B cell (primary cell): ENCODE measurements at regions not wholly inside any gene's neighbourhood (a gene's known extent, or its start where the extent isn't known, plus 50 kb on each side); places are given as distances from the start of the nearest gene placed in this dataset.

ENCODE experiments used
- ATAC-seq: fragments of 200-7000 bp; cut with Tn5 transposase; one replicate; pipeline ENCODE4 v1.10.0; 2021; ENCODE audit warnings: low read depth, mild to moderate bottlenecking, moderate number of reproducible peaks, moderate library complexity
- CTCF ChIA-PET: fragments of 350-600 bp; sonication (Branson Sonifier 250); formaldehyde crosslinking; loops from one replicate; lab custom pipeline; 2021; ENCODE audit warnings: antibody characterized with exemption, inconsistent platforms; lab: Charles Lee
- POLR2A ChIA-PET: fragments of 350-600 bp; sonication (Branson Sonifier 250); formaldehyde crosslinking; loops from one replicate; lab custom pipeline; 2021; ENCODE audit warnings: antibody characterized with exemption; lab: Charles Lee
- DNase-seq: peaks from one replicate; pipeline ENCODE4 v3.0.0; 2013
- H2AFZ ChIP-seq: 2 replicates; pipeline ENCODE4 v1.6.1; 2012; ENCODE audit warnings: mild to moderate bottlenecking, low read depth, low read length; ENCODE audit not compliant: insufficient read depth, poor library complexity, severe bottlenecking
- H3K27ac ChIP-seq, 2 donors: 1 replicate in 1 of 2; 2 replicates in 1 of 2; pipeline ENCODE4 v1.5.1; 2012 to 2013; ENCODE audit warnings: low read length in 2 of 2, mild to moderate bottlenecking in 2 of 2, moderate library complexity in 1 of 2
- H3K27me3 ChIP-seq, 4 experiments: fragments of 200-600 bp in 1 of 4; sonication (generic) in 1 of 4; replicated peaks in 1 of 4; 1 replicate in 2 of 4; 2 replicates in 2 of 4; pipeline versions ENCODE4 v1.6.1 to v1.7.0; 2013 to 2016; ENCODE audit warnings: low read length in 3 of 4, mild to moderate bottlenecking in 2 of 4, mixed read lengths in 1 of 4, moderate library complexity in 1 of 4; ENCODE audit not compliant: insufficient read depth in 4 of 4, control insufficient read depth in 3 of 4; ENCODE audit errors: control extremely low read depth in 1 of 4
- H3K36me3 ChIP-seq, 2 experiments: replicated peaks in 1 of 2; 1 replicate in 1 of 2; 2 replicates in 1 of 2; pipeline versions ENCODE4 v1.6.1 to v1.7.1; 2013; ENCODE audit warnings: low read length in 1 of 2; ENCODE audit not compliant: insufficient read depth in 2 of 2, control insufficient read depth in 1 of 2; ENCODE audit errors: control extremely low read depth in 1 of 2, extremely low read depth in 1 of 2
- H3K4me1 ChIP-seq, 2 donors: fragments of 200-600 bp in 1 of 2; sonication (generic) in 1 of 2; 1 replicate in 1 of 2; 2 replicates in 1 of 2; pipeline versions ENCODE4 v1.5.1 to v1.6.1; 2013 to 2017; ENCODE audit warnings: low read length in 2 of 2; ENCODE audit not compliant: control insufficient read depth in 2 of 2, insufficient read depth in 2 of 2
- H3K4me2 ChIP-seq: replicated peaks from 2 replicates; pipeline ENCODE3; 2012; ENCODE audit warnings: mild to moderate bottlenecking, low read depth, low read length; ENCODE audit not compliant: poor library complexity, severe bottlenecking
- H3K4me3 ChIP-seq, 5 experiments: fragments of 200-600 bp in 1 of 5; sonication (generic) in 1 of 5; 1 replicate in 3 of 5; 2 replicates in 2 of 5; pipeline versions ENCODE4 v1.5.1 to v1.7.0; 2011 to 2016; ENCODE audit warnings: low read length in 4 of 5, mild to moderate bottlenecking in 4 of 5, low read depth in 2 of 5, control low read depth in 1 of 5, moderate library complexity in 1 of 5; ENCODE audit not compliant: insufficient read depth in 1 of 5; ENCODE audit errors: control extremely low read depth in 1 of 5, extremely low read depth in 1 of 5
- H3K79me2 ChIP-seq: fragments of 200-600 bp; sonication (generic); one replicate; pipeline ENCODE4 v1.6.0; 2016; ENCODE audit warnings: low read length; ENCODE audit not compliant: control insufficient read depth, insufficient read depth
- H3K9ac ChIP-seq: fragments of 200-600 bp; sonication (generic); 2 replicates; pipeline ENCODE4 v1.6.1; 2017; ENCODE audit warnings: mild to moderate bottlenecking, low read length, moderate library complexity
- H3K9me3 ChIP-seq, 3 donors: one replicate each; pipeline versions ENCODE4 v1.6.1 to v1.7.1; 2013; ENCODE audit warnings: low read length in 2 of 3; ENCODE audit not compliant: control insufficient read depth in 2 of 3, insufficient read depth in 1 of 3; ENCODE audit errors: control extremely low read depth in 1 of 3
- H4K20me1 ChIP-seq: 2 replicates; pipeline ENCODE4 v1.6.0; 2012; ENCODE audit warnings: mild to moderate bottlenecking, low read length; ENCODE audit not compliant: insufficient read depth, control insufficient read depth, poor library complexity, severe bottlenecking
- H3K27ac Mint-ChIP-seq: one replicate; pipeline ENCODE4 v1.8.0; 2021; ENCODE audit warnings: mixed read lengths
- H3K27me3 Mint-ChIP-seq: one replicate; pipeline ENCODE4 v1.8.0; 2021; ENCODE audit warnings: mixed read lengths
- H3K4me1 Mint-ChIP-seq: one replicate; pipeline ENCODE4 v1.8.0; 2021; ENCODE audit warnings: mixed read lengths
- H3K4me3 Mint-ChIP-seq: one replicate; pipeline ENCODE4 v1.8.0; 2021; ENCODE audit warnings: mixed read lengths
- H3K9me3 Mint-ChIP-seq: one replicate; pipeline ENCODE4 v1.8.0; 2022; ENCODE audit warnings: mixed read lengths; ENCODE audit not compliant: insufficient read depth
- CTCF ChIP-seq: fragments of 200-600 bp; IDR thresholded peaks from one replicate; pipeline ENCODE4 v1.8.0; 2022; ENCODE audit warnings: antibody characterized with exemption, mild to moderate bottlenecking
- EZH2 ChIP-seq: IDR thresholded peaks from 2 replicates; pipeline ENCODE4 v1.6.1; 2012; ENCODE audit warnings: borderline replicate concordance, low read depth, mild to moderate bottlenecking, moderate library complexity, low read length; ENCODE audit not compliant: insufficient read depth, poor library complexity, severe bottlenecking
- WGBS: methylation state at CpG from one replicate; pipeline ENCODE4 v1.1.5; 2013; ENCODE audit warnings: missing lambda C conversion rate; ENCODE audit not compliant: insufficient coverage; 5-methylcytosine and 5-hydroxymethylcytosine counted together
- intact Hi-C: fragments of 100-400 bp; cut with micrococcal nuclease; formaldehyde crosslinking; loops from one replicate; pipeline ENCODE4 v1.10.0; 2022

- TF ChIP-seq EZH2 (no peak), CTCF (no peak)
- intact Hi-C loops, result no loop called here
- ChIA-PET POLR2A (no interaction called here), CTCF (no interaction called here)
- H3K36me3 ChIP-seq, result no peaks in the 10 kb centered on the region
- Mint-ChIP-seq H3K27ac (no peak overlapping the region), H3K4me1 (no peaks in the 10 kb centered on the region), H3K9me3 (no peaks in the 10 kb centered on the region), H3K4me3 (no peak overlapping the region), H3K27me3 (no peaks in the 10 kb centered on the region)
- no peak overlapping the region for H2AFZ ChIP-seq
- H3K4me1 ChIP-seq, result no peaks in the 10 kb centered on the region
- no peaks in the 10 kb centered on the region for H3K27me3 ChIP-seq
- no peak overlapping the region for H3K9ac ChIP-seq
- H4K20me1 ChIP-seq, result no peaks in the 10 kb centered on the region
- H3K4me2 ChIP-seq, result no peak overlapping the region
- ATAC-seq (no peak), DNase-seq (no peak)
- H3K4me3 ChIP-seq, result no peak overlapping the region
- 91% methylated on average over 10 of the region's 13 CpGs for WGBS
- no peak overlapping the region for H3K27ac ChIP-seq
- H3K9me3 ChIP-seq, result no peaks in the 10 kb centered on the region
- no peaks in the 10 kb centered on the region for H3K79me2 ChIP-seq
Measured at GRCh38 chr18:75531851-75532459, 104.5 kb upstream of the SMIM21 start.

- CTCF ChIA-PET, result no interaction called here
Measured at GRCh38 chr18:75531212-75531850, 103.8 kb upstream of the SMIM21 start.

More at GRCh38 chr18:75531212-75531850, 103.8 kb upstream of the SMIM21 start:
- DNase-seq (no peak), ATAC-seq (no peak)
- Histone ChIP-seq H3K4me2 (no peak overlapping the region), H4K20me1 (no peaks in the 10 kb centered on the region), H3K36me3 (no peaks in the 10 kb centered on the region), H3K9me3 (no peaks in the 10 kb centered on the region), H2AFZ (no peak overlapping the region), H3K79me2 (no peaks in the 10 kb centered on the region), H3K27ac (no peak overlapping the region), H3K4me3 (no peak overlapping the region), H3K4me1 (no peaks in the 10 kb centered on the region), H3K9ac (no peak overlapping the region), H3K27me3 (no peaks in the 10 kb centered on the region)
- Mint-ChIP-seq H3K4me1 (no peaks in the 10 kb centered on the region), H3K4me3 (no peak overlapping the region), H3K9me3 (no peaks in the 10 kb centered on the region), H3K27ac (no peak overlapping the region), H3K27me3 (no peaks in the 10 kb centered on the region)
- WGBS, result 77% methylated on average over 7 of the region's 14 CpGs
- intact Hi-C loops, result no loop called here
- POLR2A ChIA-PET, result no interaction called here
- no peak for TF ChIP-seq EZH2
- TF ChIP-seq CTCF, result no peak
